HFF-Myc (cell line): ENCODE measurements at regions not wholly inside any gene's neighbourhood (a gene's known extent, or its start where the extent isn't known, plus 50 kb on each side); places are given as distances from the start of the nearest gene placed in this dataset.
"Not testable (repeated sequence)": the region's sequence is repeated elsewhere in the genome, so short reads cannot be mapped to it uniquely, and the experiment has no call there.

ENCODE experiments used
- DNase-seq: peaks from one replicate; pipeline ENCODE4 v3.0.0-alpha.2; 2011; ENCODE audit warnings: low read depth; ENCODE audit errors: extremely low read depth
- H3K4me3 ChIP-seq: replicated peaks from 2 replicates; pipeline ENCODE4 v1.5.1; 2011; ENCODE audit warnings: low read depth, mild to moderate bottlenecking, control low read depth, low read length
- CTCF ChIP-seq: IDR thresholded peaks from 2 replicates; pipeline ENCODE4 v1.5.1; 2012; ENCODE audit warnings: mild to moderate bottlenecking, low read depth, low read length, control low read depth; ENCODE audit errors: missing control alignments

- no peak overlapping the region for H3K4me3 ChIP-seq
- DNase-seq = no peak
- no peak for TF ChIP-seq CTCF
Observed at GRCh38 chr17:71872843-71873485, 247.9 kb upstream of the SOX9 start.

DNA sequence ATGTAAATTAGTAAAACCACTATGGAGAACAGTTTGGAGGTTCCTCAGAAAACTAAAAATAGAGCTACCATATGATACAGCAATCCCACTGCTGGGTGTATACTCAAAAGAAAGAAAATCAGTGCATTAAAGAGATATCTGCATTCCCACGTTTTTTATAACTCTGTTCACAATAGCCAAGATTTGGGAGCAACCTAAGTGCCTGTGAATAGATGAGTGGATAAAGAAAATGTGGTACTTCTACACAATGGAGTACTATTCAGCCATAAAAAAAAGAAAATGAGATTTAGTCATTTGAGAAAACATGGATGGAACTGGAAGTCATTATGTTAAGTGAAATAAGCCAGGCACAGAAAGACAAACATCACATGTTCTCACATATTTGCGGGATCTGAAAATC, 246.0 kb upstream of the SOX9 start:
- not testable (repeated sequence) for DNase-seq, H3K4me3 ChIP-seq

- no peak for TF ChIP-seq CTCF
Observed at GRCh38 chr17:71878271-71878670, 242.5 kb upstream of the SOX9 start.

DNA sequence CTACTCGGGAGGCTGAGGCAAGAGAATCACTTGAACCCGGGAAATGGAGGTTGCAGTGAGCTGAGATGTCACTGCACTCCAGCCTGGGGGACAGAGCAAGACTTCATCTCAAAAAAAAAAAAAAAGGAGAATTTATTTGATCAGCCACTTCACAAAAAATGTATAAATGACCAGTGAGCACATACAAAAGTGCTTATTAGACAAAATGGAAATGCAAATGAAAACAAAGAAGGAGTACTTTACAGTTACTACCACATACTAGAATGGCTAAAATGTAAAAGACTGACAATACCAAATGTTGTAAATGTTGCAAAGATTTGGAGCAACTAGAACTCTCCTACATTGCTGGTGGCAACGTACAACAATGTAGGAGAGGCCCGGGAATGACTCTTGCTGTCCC, 241.8 kb upstream of the SOX9 start:
- DNase-seq = no peak
- TF ChIP-seq CTCF = no peak
- no peak overlapping the region for H3K4me3 ChIP-seq

More at GRCh38 chr17:71878271-71878670, 242.5 kb upstream of the SOX9 start:
- DNase-seq = no peak
- H3K4me3 ChIP-seq = no peak overlapping the region

- H3K4me3 ChIP-seq = no peak overlapping the region
- no peak for DNase-seq
- no peak for TF ChIP-seq CTCF
Observed at GRCh38 chr17:71881041-71881440, 239.8 kb upstream of the SOX9 start.

- TF ChIP-seq CTCF = no peak
- DNase-seq = no peak
- H3K4me3 ChIP-seq = no peak overlapping the region
Observed at GRCh38 chr17:71881581-71881980, 239.2 kb upstream of the SOX9 start.

DNA sequence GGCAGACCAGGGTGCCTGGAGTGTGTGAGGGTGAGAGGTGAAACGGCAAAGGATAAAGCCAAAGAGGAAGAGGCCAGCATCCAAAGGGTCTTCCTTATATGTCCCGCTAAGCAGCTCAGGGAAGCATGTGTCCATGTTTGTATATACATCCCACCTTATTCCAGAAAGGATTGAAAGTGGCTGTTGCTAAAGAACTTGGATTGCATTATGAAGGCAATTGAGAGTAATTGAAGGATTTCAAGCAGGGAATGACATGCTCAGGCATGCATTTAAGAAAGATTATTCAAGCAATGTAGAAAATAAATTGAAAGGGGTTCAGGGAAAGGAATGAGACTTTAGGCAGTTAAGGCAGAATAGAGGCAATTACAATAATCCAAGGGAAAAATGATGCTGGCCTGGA, 237.6 kb upstream of the SOX9 start:
- H3K4me3 ChIP-seq = no peak overlapping the region
- no peak for DNase-seq
- TF ChIP-seq CTCF = no peak
